Sigmoid colon (tissue), 4 donors: ENCODE measurements at regions not wholly inside any gene's neighbourhood (a gene's known extent, or its start where the extent isn't known, plus 50 kb on each side); places are given as distances from the start of the nearest gene placed in this dataset.

ENCODE experiments used
- EP300 ChIP-seq, 4 donors: sonication (generic); formaldehyde crosslinking; IDR thresholded peaks; one replicate each; pipeline ENCODE4 v1.6.1; 2017; ENCODE audit warnings: antibody characterized with exemption in 4 of 4
- POLR2AphosphoS5 ChIP-seq, 4 donors: sonication (generic); formaldehyde crosslinking; IDR thresholded peaks; one replicate each; pipeline ENCODE4 v1.6.1; 2017; ENCODE audit warnings: antibody characterized with exemption in 4 of 4
- TF ChIP-seq, protein P1 (sequence below), 4 experiments: fragments of 450-650 bp in 3 of 4; fragments of 200-600 bp in 1 of 4; IDR thresholded peaks; one replicate each; pipeline ENCODE4 v1.5.1; 2016 to 2019; ENCODE audit warnings: antibody characterized with exemption in 4 of 4, mild to moderate bottlenecking in 3 of 4, moderate library complexity in 2 of 4

- TF ChIP-seq, protein P1, sequence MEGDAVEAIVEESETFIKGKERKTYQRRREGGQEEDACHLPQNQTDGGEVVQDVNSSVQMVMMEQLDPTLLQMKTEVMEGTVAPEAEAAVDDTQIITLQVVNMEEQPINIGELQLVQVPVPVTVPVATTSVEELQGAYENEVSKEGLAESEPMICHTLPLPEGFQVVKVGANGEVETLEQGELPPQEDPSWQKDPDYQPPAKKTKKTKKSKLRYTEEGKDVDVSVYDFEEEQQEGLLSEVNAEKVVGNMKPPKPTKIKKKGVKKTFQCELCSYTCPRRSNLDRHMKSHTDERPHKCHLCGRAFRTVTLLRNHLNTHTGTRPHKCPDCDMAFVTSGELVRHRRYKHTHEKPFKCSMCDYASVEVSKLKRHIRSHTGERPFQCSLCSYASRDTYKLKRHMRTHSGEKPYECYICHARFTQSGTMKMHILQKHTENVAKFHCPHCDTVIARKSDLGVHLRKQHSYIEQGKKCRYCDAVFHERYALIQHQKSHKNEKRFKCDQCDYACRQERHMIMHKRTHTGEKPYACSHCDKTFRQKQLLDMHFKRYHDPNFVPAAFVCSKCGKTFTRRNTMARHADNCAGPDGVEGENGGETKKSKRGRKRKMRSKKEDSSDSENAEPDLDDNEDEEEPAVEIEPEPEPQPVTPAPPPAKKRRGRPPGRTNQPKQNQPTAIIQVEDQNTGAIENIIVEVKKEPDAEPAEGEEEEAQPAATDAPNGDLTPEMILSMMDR (IDR thresholded peaks at IDR 0.05): no peak
- TF ChIP-seq POLR2AphosphoS5 (IDR thresholded peaks at IDR 0.05) (no peak), EP300 (IDR thresholded peaks at IDR 0.05) (no peak)
Measured at GRCh38 chrX:140110081-140110650, 144.8 kb upstream of the CXorf66 start.
